ENCODE measurements at regions not wholly inside any gene's neighbourhood (a gene's known extent, or its start where the extent isn't known, plus 50 kb on each side); places are given as distances from the start of the nearest gene placed in this dataset.

DNA sequence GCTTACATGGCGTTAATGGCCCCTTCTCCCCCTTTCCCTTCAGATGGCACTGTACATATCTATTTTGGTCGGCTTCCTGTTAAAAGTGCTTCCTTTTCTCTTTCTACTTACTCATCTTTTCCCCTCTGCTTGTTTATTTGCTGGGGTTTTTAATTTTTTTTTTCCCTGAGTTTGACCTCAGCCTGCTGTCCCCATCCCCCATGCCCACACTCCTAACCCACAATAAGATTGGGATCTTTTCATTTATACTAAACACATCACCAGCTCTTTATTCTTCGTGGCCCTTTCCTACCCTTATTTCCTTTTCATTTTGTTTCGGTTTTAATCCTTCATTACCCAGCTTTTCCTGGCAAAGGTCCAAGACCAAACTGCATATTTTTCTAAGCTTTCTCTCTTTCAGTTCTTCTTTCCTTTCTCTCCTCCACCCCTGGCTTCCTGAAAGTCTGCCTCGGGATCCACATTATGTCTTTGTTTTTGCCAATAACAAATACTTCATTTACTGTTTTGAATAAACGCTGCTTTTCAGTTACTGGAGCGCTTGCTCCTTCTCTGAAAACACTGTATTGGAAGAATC, 152.0 kb upstream of the USP9X start:
- no peaks in the 10 kb centered on the region for H3K27me3 ChIP-seq (replicated peaks; ENCODE audit: control insufficient read depth, insufficient read depth, low read length)
- no peak overlapping the region for H3K4me3 ChIP-seq (replicated peaks; ENCODE audit: low read depth, low read length)
- DNase-seq (ENCODE audit: extremely low read depth, insufficient read length), result no peak
- no peaks in the 10 kb centered on the region for H3K36me3 ChIP-seq (ENCODE audit: control insufficient read depth, insufficient read depth, low read length)
- TF ChIP-seq, protein P1, sequence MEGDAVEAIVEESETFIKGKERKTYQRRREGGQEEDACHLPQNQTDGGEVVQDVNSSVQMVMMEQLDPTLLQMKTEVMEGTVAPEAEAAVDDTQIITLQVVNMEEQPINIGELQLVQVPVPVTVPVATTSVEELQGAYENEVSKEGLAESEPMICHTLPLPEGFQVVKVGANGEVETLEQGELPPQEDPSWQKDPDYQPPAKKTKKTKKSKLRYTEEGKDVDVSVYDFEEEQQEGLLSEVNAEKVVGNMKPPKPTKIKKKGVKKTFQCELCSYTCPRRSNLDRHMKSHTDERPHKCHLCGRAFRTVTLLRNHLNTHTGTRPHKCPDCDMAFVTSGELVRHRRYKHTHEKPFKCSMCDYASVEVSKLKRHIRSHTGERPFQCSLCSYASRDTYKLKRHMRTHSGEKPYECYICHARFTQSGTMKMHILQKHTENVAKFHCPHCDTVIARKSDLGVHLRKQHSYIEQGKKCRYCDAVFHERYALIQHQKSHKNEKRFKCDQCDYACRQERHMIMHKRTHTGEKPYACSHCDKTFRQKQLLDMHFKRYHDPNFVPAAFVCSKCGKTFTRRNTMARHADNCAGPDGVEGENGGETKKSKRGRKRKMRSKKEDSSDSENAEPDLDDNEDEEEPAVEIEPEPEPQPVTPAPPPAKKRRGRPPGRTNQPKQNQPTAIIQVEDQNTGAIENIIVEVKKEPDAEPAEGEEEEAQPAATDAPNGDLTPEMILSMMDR (IDR thresholded peaks at IDR 0.05; ENCODE audit: insufficient read depth, low read length, poor library complexity, severe bottlenecking), result no peak

DNA sequence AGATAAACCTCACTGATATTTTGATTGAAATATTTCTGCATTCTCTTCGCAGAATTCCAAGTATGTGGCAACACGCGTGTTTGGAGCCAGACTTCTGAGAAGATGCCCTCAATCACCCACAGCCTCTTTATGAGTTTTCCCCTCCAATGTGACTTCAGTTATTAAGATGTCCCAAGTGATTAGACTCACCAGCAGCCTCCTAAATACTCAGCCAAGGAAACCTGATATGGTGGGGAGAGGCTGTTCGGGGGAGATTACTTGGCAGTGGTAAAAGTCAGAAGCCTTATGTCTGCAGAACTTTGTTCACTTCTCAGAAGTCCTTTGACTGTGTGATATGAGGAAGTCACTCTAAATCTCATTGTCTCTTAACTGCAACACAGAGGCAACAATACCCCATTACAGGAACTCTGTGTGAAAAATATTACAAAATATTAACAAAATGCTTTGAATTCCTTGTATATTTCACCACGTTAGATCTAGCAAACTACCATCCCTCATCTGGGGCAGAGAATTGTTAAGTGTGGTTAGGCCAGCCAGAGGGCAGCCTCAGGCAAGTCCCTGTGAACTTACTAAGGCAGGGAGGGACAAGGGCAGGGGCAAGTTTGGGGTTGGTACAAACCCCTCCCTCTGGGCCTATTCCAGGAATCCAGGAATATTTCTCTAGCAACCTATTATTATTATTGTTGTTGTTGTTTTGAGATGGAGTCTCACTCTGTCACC, 151.4 kb upstream of the USP9X start:
- TF ChIP-seq, protein P1 (IDR thresholded peaks at IDR 0.05; ENCODE audit: insufficient read depth, low read length, poor library complexity, severe bottlenecking), result no peak
- Histone ChIP-seq H3K27me3 (replicated peaks; ENCODE audit: control insufficient read depth, insufficient read depth, low read length) (no peaks in the 10 kb centered on the region), H3K4me3 (replicated peaks; ENCODE audit: low read depth, low read length) (no peak overlapping the region), H3K36me3 (ENCODE audit: control insufficient read depth, insufficient read depth, low read length) (no peaks in the 10 kb centered on the region)
- no peak for DNase-seq (ENCODE audit: extremely low read depth, insufficient read length)

DNA sequence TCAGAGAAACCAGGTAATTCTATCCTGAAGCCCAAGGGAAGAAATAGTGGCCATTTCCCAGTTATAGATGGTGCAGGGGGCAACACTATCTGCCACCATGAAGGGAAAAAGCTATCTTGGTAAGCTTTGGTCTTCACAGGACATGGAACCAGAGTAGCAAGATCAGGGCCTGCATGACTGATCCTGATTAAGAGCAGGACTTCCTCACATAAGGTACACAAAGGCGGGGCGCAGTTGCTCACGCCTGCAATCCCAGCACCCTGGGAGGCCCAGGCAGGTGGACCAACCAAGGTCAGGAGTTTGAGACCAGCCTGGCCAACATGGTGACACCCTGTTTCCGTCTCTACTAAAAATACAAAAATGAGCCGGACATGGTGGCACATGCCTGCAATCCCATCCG, 148.4 kb upstream of the USP9X start:
- Histone ChIP-seq H3K27me3 (replicated peaks; ENCODE audit: control insufficient read depth, insufficient read depth, low read length) (no peaks in the 10 kb centered on the region), H3K4me3 (replicated peaks; ENCODE audit: low read depth, low read length) (no peak overlapping the region), H3K36me3 (ENCODE audit: control insufficient read depth, insufficient read depth, low read length) (no peaks in the 10 kb centered on the region)
- TF ChIP-seq, protein P1 (IDR thresholded peaks at IDR 0.05; ENCODE audit: insufficient read depth, low read length, poor library complexity, severe bottlenecking), result no peak
- DNase-seq (ENCODE audit: extremely low read depth, insufficient read length), result no peak

DNA sequence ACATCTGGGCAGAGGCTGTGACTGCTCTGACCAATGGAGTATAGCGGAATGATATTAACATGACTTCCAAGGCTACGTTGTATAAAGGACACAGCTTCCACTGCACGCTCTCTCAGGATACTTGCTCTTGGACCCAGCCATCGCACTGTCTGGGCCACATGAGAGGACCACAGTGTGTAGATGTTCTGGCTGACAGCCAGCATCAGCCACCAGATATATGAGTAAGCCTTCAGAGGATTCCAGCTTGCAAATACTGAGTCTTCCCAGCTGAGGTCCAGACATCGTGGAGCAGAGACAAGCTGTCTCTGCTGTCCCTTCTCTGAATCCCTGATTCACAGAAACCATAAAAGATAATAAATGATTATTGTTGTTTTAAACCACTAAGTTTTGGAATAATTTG, 146.8 kb upstream of the USP9X start:
- TF ChIP-seq, protein P1 (IDR thresholded peaks at IDR 0.05; ENCODE audit: insufficient read depth, low read length, poor library complexity, severe bottlenecking), result no peak
- no peak for DNase-seq (ENCODE audit: extremely low read depth, insufficient read length)
- Histone ChIP-seq H3K36me3 (ENCODE audit: control insufficient read depth, insufficient read depth, low read length) (no peaks in the 10 kb centered on the region), H3K27me3 (replicated peaks; ENCODE audit: control insufficient read depth, insufficient read depth, low read length) (no peaks in the 10 kb centered on the region), H3K4me3 (replicated peaks; ENCODE audit: low read depth, low read length) (no peak overlapping the region)

DNA sequence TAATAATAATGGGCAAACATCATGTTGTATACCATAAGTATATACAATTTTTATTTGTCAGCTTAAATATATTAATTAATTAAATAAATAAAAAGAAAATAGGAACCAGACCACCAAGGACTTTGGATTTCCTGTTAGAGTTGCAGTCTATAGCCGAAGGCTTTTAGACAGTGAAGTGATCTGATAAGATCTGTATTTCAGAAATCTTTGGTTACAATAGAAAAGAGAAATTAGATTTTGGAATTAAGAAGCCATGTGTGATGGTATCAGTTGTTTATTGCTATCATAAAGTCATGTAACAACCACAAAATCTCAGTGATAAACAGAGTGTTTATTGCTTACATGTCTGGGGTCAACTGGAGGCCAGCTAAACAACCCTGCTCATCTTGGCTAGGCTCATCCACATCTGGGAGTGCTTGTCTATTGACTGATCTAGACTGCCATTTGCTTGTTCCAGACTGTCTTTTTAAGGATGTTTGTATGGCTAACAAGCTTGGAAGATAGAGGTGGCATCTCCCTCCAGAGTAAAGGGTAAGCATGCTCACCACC, 142.1 kb upstream of the USP9X start:
- Histone ChIP-seq H3K27me3 (replicated peaks; ENCODE audit: control insufficient read depth, insufficient read depth, low read length) (no peaks in the 10 kb centered on the region), H3K4me3 (replicated peaks; ENCODE audit: low read depth, low read length) (no peak overlapping the region), H3K36me3 (ENCODE audit: control insufficient read depth, insufficient read depth, low read length) (no peaks in the 10 kb centered on the region)
- no peak for DNase-seq (ENCODE audit: extremely low read depth, insufficient read length)
- TF ChIP-seq, protein P1 (IDR thresholded peaks at IDR 0.05; ENCODE audit: insufficient read depth, low read length, poor library complexity, severe bottlenecking), result no peak

Data from GM06990 (cell line).